Adrenal gland (tissue), 5 donors: ENCODE measurements at regions not wholly inside any gene's neighbourhood (a gene's known extent, or its start where the extent isn't known, plus 50 kb on each side); places are given as distances from the start of the nearest gene placed in this dataset.

Experiments
- POLR2A ChIP-seq, 2 donors: fragments of 450-650 bp; IDR thresholded peaks; one replicate each; pipeline ENCODE4 v1.6.1; 2017; ENCODE audit warnings: antibody characterized with exemption in 2 of 2, mild to moderate bottlenecking in 2 of 2, moderate library complexity in 1 of 2
- TF ChIP-seq, protein P1 (sequence below), 6 experiments: fragments of 450-650 bp in 4 of 6; fragments of 200-600 bp in 2 of 6; sonication (generic) in 1 of 6; IDR thresholded peaks; 1 replicate in 5 of 6; 2 replicates in 1 of 6; pipeline versions ENCODE4 v1.5.1 to v1.8.0; 2016 to 2021; ENCODE audit warnings: antibody characterized with exemption in 6 of 6, mild to moderate bottlenecking in 2 of 6, moderate library complexity in 1 of 6
- donor health status: DM: no; HTN: no; CAD: no.

DNA sequence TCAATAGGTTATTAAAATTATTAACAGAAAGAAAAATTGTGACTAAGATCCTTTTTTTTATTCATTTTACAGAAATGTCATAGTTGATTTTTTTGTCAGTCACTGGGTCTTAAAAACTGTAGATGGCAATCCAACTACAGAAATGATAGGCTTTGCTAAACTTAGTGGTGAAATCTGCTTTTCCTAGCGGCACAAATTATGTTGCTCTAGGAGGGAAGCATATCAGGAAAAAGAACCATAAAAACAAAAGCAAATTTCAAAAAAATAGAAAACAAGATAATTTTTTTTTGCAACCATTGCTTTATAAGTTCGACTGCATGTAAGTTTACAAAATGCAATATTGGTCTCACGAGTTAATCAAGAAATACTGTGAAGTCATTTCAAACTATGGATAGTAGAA is 443.5 kb upstream of the IGFBP7 start:
- TF ChIP-seq, protein P1, sequence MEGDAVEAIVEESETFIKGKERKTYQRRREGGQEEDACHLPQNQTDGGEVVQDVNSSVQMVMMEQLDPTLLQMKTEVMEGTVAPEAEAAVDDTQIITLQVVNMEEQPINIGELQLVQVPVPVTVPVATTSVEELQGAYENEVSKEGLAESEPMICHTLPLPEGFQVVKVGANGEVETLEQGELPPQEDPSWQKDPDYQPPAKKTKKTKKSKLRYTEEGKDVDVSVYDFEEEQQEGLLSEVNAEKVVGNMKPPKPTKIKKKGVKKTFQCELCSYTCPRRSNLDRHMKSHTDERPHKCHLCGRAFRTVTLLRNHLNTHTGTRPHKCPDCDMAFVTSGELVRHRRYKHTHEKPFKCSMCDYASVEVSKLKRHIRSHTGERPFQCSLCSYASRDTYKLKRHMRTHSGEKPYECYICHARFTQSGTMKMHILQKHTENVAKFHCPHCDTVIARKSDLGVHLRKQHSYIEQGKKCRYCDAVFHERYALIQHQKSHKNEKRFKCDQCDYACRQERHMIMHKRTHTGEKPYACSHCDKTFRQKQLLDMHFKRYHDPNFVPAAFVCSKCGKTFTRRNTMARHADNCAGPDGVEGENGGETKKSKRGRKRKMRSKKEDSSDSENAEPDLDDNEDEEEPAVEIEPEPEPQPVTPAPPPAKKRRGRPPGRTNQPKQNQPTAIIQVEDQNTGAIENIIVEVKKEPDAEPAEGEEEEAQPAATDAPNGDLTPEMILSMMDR (IDR thresholded peaks at IDR 0.05) = no peak
- no peak for TF ChIP-seq POLR2A (IDR thresholded peaks at IDR 0.05)
